Breast epithelium (tissue), 4 donors: ENCODE measurements at regions not wholly inside any gene's neighbourhood (a gene's known extent, or its start where the extent isn't known, plus 50 kb on each side); places are given as distances from the start of the nearest gene placed in this dataset.

ENCODE experiments used
- DNase-seq, 2 donors: peaks; one replicate each; pipeline ENCODE4 v3.0.0-alpha.2; 2019; ENCODE audit warnings: low spot score in 2 of 2
- H3K27ac ChIP-seq, 2 donors: fragments of 200-600 bp; sonication (generic) in 1 of 2; one replicate each; pipeline ENCODE4 v1.5.1; 2016 to 2019; ENCODE audit warnings: mild to moderate bottlenecking in 1 of 2
- H3K27me3 ChIP-seq, 2 donors: fragments of 200-600 bp; sonication (generic) in 1 of 2; one replicate each; pipeline versions ENCODE4 v1.5.1 to v1.6.0; 2017 to 2019; ENCODE audit warnings: control low read depth in 1 of 2, mild to moderate bottlenecking in 1 of 2
- H3K36me3 ChIP-seq: fragments of 200-600 bp; one replicate; pipeline ENCODE4 v1.5.1; 2019
- H3K4me1 ChIP-seq, 2 donors: fragments of 200-600 bp; sonication (generic); one replicate each; pipeline ENCODE4 v1.5.1; 2016 to 2019; ENCODE audit warnings: control low read depth in 1 of 2
- H3K4me3 ChIP-seq, 3 donors: fragments of 200-600 bp; sonication (generic); 1 replicate in 2 of 3; 2 replicates in 1 of 3; pipeline ENCODE4 v1.5.1; 2016 to 2019; ENCODE audit warnings: mild to moderate bottlenecking in 3 of 3, moderate library complexity in 2 of 3
- H3K9me3 ChIP-seq, 2 donors: fragments of 200-600 bp; sonication (generic) in 1 of 2; one replicate each; pipeline ENCODE4 v1.5.1; 2016 to 2019; ENCODE audit warnings: control low read depth in 1 of 2
- CTCF ChIP-seq, 3 donors: fragments of 450-650 bp; IDR thresholded peaks; one replicate each; pipeline ENCODE4 v1.5.1; 2016 to 2017; ENCODE audit warnings: antibody characterized with exemption in 3 of 3, mild to moderate bottlenecking in 3 of 3, moderate library complexity in 3 of 3
- POLR2A ChIP-seq: fragments of 450-650 bp; IDR thresholded peaks from one replicate; pipeline ENCODE4 v1.6.1; 2016; ENCODE audit warnings: antibody characterized with exemption, mild to moderate bottlenecking, moderate library complexity
- POLR2AphosphoS5 ChIP-seq, 3 donors: sonication (generic); formaldehyde crosslinking; IDR thresholded peaks; one replicate each; pipeline ENCODE4 v1.6.1; 2017; ENCODE audit warnings: antibody characterized with exemption in 3 of 3
- intact Hi-C: fragments of 100-400 bp; cut with DNase I; formaldehyde crosslinking; loops from one replicate; pipeline ENCODE4 v1.15.1; 2023; ENCODE audit warnings: low total_unique reads

GRCh38 chr2:139622691-139623090, 842.5 kb upstream of the NXPH2 start:
- DNase-seq: no peak
- no peak overlapping the region for H3K27ac ChIP-seq
- H3K4me3 ChIP-seq: no peak overlapping the region
- no peaks in the 10 kb centered on the region for H3K36me3 ChIP-seq
- TF ChIP-seq POLR2AphosphoS5 (IDR thresholded peaks at IDR 0.05) (no peak), CTCF (IDR thresholded peaks at IDR 0.05) (no peak), POLR2A (no peak)
- no peaks in the 10 kb centered on the region for H3K4me1 ChIP-seq
- intact Hi-C loops: no loop called here
- peaks cover 0 to 11% of the 10 kb centered on the region in 2 donors for H3K9me3 ChIP-seq
- no peaks in the 10 kb centered on the region for H3K27me3 ChIP-seq

GRCh38 chr2:139617747-139618146, 837.6 kb upstream of the NXPH2 start:
- no peak for DNase-seq
- intact Hi-C loops: no loop called here
- TF ChIP-seq CTCF (IDR thresholded peaks at IDR 0.05) (no peak), POLR2A (no peak)
- no peaks in the 10 kb centered on the region for H3K4me1 ChIP-seq
- H3K9me3 ChIP-seq: peaks cover 0 to 11% of the 10 kb centered on the region in 2 donors
- H3K27me3 ChIP-seq: no peaks in the 10 kb centered on the region
- no peaks in the 10 kb centered on the region for H3K36me3 ChIP-seq
- H3K27ac ChIP-seq: no peak overlapping the region
- H3K4me3 ChIP-seq: no peak overlapping the region

- no peaks in the 10 kb centered on the region for H3K27me3 ChIP-seq
- no peak overlapping the region for H3K27ac ChIP-seq
- TF ChIP-seq POLR2AphosphoS5 (IDR thresholded peaks at IDR 0.05) (no peak), CTCF (IDR thresholded peaks at IDR 0.05) (no peak), POLR2A (no peak)
- DNase-seq: no peak
- H3K4me3 ChIP-seq: no peak overlapping the region
- no peaks in the 10 kb centered on the region for H3K4me1 ChIP-seq
- intact Hi-C loops: no loop called here
- H3K36me3 ChIP-seq: no peaks in the 10 kb centered on the region
- H3K9me3 ChIP-seq: no peaks in the 10 kb centered on the region
Observed at GRCh38 chr2:139613264-139613663, 833.1 kb upstream of the NXPH2 start.

DNA sequence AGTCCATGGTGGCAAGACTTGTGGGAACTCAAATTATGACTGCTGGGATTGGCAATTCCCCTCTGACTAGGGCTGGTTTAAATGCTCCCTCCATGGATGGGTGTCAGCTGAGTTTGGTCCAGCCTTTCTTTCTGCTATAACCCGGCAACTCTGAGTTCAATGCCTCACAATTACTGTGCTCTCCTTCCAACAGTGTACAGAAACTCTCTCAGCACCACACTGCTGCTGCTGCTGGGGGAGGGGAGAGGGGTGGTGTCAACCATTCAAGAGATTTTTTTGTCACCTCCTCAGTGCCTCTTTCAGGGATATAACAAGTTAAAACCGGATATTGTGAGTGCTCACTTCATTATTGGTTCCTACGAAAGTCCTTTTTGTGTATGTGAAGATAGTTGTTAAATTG, 830.3 kb upstream of the NXPH2 start:
- intact Hi-C loops: no loop called here
- DNase-seq: no peak
- TF ChIP-seq CTCF (IDR thresholded peaks at IDR 0.05): no peak
- TF ChIP-seq POLR2AphosphoS5 (IDR thresholded peaks at IDR 0.05): no peak
- TF ChIP-seq POLR2A: no peak

DNA sequence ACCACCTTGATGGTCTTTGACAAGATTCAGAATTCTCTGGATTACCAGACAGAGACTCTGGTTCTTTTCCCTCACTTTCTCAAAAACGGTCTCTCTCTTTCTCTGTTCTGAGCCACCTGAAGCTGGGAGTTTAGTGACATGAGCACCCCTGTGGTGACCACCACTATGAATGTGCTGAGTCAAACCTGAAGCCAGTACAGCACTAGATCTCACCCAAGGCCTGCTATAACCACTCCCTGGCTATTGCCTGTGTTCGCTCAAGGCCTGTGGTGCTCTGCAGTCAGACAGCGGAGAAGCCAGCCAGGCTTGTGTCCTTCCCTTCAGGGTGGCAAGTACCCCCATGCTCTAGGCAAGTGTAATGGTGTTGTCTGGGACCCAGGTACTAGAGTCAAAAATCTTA, 828.9 kb upstream of the NXPH2 start:
- Histone ChIP-seq H3K36me3 (no peaks in the 10 kb centered on the region), H3K27ac (no peak overlapping the region), H3K4me3 (no peak overlapping the region), H3K4me1 (no peaks in the 10 kb centered on the region), H3K27me3 (no peaks in the 10 kb centered on the region), H3K9me3 (no peaks in the 10 kb centered on the region)
- no peak for TF ChIP-seq POLR2A
- no peak for TF ChIP-seq POLR2AphosphoS5 (IDR thresholded peaks at IDR 0.05)
- TF ChIP-seq CTCF (IDR thresholded peaks at IDR 0.05): no peak
- no peak for DNase-seq
- intact Hi-C loops: no loop called here

More for the DNA sequence above, 830.3 kb upstream of the NXPH2 start:
- Histone ChIP-seq H3K36me3 (no peaks in the 10 kb centered on the region), H3K4me3 (no peak overlapping the region), H3K9me3 (no peaks in the 10 kb centered on the region), H3K4me1 (no peaks in the 10 kb centered on the region), H3K27me3 (no peaks in the 10 kb centered on the region), H3K27ac (no peak overlapping the region)
